NT2/D1 (cell line): ENCODE measurements at regions not wholly inside any gene's neighbourhood (a gene's known extent, or its start where the extent isn't known, plus 50 kb on each side); places are given as distances from the start of the nearest gene placed in this dataset.

Experiments used
- DNase-seq: peaks from one replicate; pipeline ENCODE4 v3.0.0-alpha.2; 2011; ENCODE audit warnings: low read depth, low spot score
- H3K27me3 ChIP-seq: 2 replicates; pipeline ENCODE4 v1.6.0; 2011; ENCODE audit warnings: mild to moderate bottlenecking; ENCODE audit not compliant: insufficient read length, insufficient read depth
- H3K36me3 ChIP-seq: 2 replicates; pipeline ENCODE4 v1.6.1; 2011; ENCODE audit warnings: mild to moderate bottlenecking, low read length, mixed read lengths; ENCODE audit not compliant: insufficient read depth, insufficient read length
- H3K4me1 ChIP-seq: 2 replicates; pipeline ENCODE4 v1.5.1; 2011; ENCODE audit not compliant: insufficient read depth, insufficient read length
- H3K4me3 ChIP-seq: 2 replicates; pipeline ENCODE4 v1.5.1; 2011; ENCODE audit warnings: low read depth; ENCODE audit not compliant: insufficient read length
- H3K9ac ChIP-seq: 2 replicates; pipeline ENCODE4 v1.6.0; 2011; ENCODE audit warnings: low read depth; ENCODE audit not compliant: insufficient read length
- H3K9me3 ChIP-seq: 2 replicates; pipeline ENCODE4 v1.5.1; 2011; ENCODE audit warnings: mild to moderate bottlenecking, low read length; ENCODE audit not compliant: insufficient read depth
- SUZ12 ChIP-seq: IDR thresholded peaks from 2 replicates; pipeline ENCODE4 v1.6.1; 2011; ENCODE audit not compliant: insufficient read length, insufficient read depth; ENCODE audit errors: extremely low read depth
- YY1 ChIP-seq: IDR thresholded peaks from 2 replicates; pipeline ENCODE4 v1.6.1; 2011; ENCODE audit not compliant: insufficient read length, insufficient read depth
- ZNF274 ChIP-seq: IDR thresholded peaks from 2 replicates; pipeline ENCODE4 v1.6.1; 2011; ENCODE audit warnings: mild to moderate bottlenecking, low read depth, low read length

DNA sequence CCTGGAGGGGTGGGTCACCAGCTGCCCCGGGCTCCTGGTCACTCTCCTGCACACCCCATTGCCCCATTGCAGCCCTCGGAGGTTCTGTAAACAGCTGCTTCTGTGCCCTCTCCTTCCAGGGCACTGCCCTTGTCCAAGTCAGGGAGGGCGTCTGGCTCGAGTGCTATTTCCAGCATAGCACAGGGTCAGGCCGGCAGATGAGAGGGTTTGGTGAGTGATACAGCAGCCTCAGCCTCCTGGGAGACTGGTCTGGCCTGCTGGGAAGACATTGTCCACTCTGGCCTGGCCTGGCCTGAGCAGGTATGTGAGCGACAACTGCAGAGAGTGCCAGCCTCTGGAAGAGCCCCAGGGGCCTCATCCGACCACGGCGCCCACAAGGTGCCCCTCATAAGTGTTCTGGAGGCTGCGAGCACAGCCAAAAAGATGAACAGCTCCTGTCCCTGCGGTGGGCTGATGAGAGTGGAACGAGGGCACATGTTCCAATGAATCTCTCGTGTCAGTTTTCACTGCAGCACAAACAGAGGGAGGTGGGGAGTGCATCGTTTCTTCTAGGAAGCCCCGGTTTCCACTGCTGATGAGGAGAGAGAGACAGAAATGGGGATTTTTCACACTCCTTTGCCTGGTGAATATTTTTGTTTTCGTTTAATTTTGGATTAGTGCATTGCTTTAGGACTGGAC, 105.8 kb upstream of the SDK2 start:
- Histone ChIP-seq H3K4me1 (peaks cover 18% of the 10 kb centered on the region), H3K9me3 (no peaks in the 10 kb centered on the region), H3K27me3 (peaks cover 21% of the 10 kb centered on the region), H3K9ac (no peak overlapping the region), H3K36me3 (no peaks in the 10 kb centered on the region), H3K4me3 (no peak overlapping the region)
- DNase-seq = no peak
- TF ChIP-seq SUZ12 (no peak), ZNF274 (no peak), YY1 (no peak)

DNA sequence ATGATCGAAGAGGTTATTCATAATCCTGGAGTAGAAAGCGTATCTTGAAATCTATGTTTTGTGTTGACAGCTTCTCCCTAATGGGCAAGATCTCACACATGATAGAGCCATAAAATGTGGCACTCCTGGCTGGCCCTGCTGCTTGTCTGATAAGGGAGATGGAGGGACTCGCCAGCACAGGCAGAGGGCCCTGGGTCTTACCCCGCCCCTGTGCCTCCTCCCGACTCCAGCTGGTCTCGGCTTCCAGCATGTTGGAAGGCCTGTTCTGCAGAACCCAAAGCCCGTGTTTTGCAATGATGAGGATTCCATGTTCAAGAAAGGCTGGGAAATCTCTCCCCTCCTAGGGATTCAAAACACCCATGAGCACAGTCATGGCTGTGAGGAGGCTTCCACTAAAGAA, 106.7 kb upstream of the SDK2 start:
- Histone ChIP-seq H3K4me3 (no peak overlapping the region), H3K9ac (no peak overlapping the region), H3K4me1 (peaks cover 18% of the 10 kb centered on the region), H3K9me3 (no peaks in the 10 kb centered on the region), H3K36me3 (no peaks in the 10 kb centered on the region), H3K27me3 (peaks cover 30% of the 10 kb centered on the region)
- TF ChIP-seq SUZ12 (no peak), YY1 (no peak), ZNF274 (no peak)
- no peak for DNase-seq

DNA sequence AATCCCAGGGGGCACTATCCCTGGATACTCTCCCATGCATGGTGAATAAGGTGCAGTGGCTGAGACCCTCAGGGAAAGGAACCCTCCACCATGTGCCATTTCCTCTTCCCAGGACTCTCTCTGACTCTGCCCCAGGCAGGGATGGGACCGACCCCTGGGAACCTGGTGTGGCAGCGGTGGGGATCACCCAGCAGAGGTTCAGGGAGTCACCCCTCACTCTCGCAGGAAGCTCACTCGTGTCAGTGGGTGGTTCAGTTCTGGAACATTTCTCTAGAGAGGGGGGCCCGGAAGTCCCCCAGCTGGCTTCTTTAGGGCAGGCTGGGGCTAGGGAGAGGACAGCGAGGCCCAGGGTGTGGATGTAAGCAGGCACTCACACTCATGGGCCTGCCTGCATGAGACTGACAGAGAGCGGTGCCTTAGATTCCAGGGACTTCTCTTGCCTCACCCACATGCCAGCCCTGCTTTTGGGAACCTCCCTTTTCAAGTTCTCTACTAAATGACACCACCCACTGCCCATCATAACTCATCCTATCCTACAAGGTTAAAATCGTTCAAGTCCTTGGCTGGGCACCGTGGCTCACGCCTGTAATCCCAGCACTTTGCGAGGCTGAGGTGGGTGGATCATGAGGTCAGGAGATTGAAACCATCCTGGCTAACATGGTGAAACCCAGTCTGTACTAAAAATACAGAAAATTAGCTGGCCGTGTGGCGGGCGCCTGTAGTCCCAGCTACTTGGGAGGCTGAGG, 109.7 kb upstream of the SDK2 start:
- no peak overlapping the region for H3K4me3 ChIP-seq
- no peak for DNase-seq
- no peak overlapping the region for H3K9ac ChIP-seq
- peaks cover 24% of the 10 kb centered on the region for H3K27me3 ChIP-seq
- H3K4me1 ChIP-seq = peaks cover 13% of the 10 kb centered on the region
- no peaks in the 10 kb centered on the region for H3K9me3 ChIP-seq
- no peaks in the 10 kb centered on the region for H3K36me3 ChIP-seq
- no peak for TF ChIP-seq ZNF274
- TF ChIP-seq SUZ12 = no peak
- no peak for TF ChIP-seq YY1

DNA sequence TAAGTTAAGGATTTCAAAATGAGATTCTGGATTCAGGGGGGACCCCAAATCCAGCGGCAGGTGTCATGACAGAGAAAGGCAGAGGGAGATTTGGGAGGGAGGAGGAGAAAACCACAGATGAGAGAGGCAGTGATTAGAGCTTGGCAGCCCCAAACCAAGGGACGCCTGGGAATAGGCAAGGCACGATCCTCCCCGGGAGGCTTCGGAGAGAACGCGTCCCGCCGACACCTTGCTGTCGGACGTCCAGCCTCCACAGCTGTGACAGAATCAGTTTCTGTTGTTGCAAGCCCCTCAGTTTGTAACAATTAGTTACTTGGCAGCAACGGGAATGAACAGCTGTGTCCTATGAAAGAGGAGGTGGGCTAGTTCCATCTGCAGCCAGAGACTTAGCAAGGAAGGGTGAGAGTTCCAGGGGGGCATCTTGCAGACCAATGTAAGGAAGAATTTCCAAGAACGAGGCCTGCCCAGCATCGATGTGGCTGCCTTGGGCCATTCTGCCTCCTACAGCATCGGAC, 110.7 kb upstream of the SDK2 start:
- Histone ChIP-seq H3K4me1 (peaks cover 13% of the 10 kb centered on the region), H3K4me3 (no peak overlapping the region), H3K9me3 (no peaks in the 10 kb centered on the region), H3K9ac (no peak overlapping the region), H3K27me3 (peaks cover 20% of the 10 kb centered on the region), H3K36me3 (no peaks in the 10 kb centered on the region)
- DNase-seq = no peak
- no peak for TF ChIP-seq YY1
- TF ChIP-seq ZNF274 = no peak
- TF ChIP-seq SUZ12 = no peak

DNA sequence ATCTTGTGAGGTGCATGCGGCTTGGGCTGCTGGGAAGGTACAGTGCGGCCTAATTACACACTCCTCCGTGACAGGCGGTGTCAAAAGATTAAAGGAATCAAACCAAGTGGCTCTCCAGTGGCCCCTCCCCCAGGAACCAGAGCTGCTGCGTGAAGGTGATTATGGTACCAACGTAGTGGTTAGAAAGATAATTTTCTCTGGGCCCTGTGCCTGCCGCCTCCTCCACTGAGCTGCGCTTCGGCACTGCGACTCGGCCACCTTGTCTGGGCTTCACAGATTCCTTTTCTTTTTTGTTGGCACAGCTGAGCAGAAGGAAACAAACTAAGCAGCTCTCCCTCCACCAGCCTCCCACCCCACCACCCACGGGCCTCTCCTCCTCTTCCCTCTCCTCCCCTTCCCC, 113.2 kb upstream of the SDK2 start:
- peaks cover 13% of the 10 kb centered on the region for H3K4me1 ChIP-seq
- no peak overlapping the region for H3K9ac ChIP-seq
- H3K36me3 ChIP-seq = no peaks in the 10 kb centered on the region
- H3K27me3 ChIP-seq = peaks cover 22% of the 10 kb centered on the region
- no peaks in the 10 kb centered on the region for H3K9me3 ChIP-seq
- no peak for DNase-seq
- no peak for TF ChIP-seq ZNF274
- no peak for TF ChIP-seq YY1
- TF ChIP-seq SUZ12 = no peak
- H3K4me3 ChIP-seq = no peak overlapping the region

DNA sequence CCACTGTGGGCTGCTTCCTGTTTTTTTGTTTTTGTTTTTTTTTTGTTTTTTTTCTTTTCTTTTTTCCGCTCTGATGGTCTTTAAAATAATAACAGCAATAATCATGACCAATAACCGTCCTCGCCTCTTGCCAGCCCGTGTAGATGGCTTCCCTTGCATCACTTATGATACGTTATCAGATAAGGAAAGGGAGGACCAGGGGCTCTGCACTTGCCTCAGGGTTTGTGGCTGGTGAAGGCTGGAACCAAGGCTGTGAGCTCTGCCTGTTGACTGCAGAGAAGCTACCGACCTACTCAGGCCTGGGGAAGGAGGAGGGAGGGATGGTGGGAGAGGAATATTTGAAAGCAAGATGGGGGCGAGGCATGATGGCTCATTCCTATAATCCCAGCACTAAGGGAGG, 114.0 kb upstream of the SDK2 start:
- DNase-seq = no peak

DNA sequence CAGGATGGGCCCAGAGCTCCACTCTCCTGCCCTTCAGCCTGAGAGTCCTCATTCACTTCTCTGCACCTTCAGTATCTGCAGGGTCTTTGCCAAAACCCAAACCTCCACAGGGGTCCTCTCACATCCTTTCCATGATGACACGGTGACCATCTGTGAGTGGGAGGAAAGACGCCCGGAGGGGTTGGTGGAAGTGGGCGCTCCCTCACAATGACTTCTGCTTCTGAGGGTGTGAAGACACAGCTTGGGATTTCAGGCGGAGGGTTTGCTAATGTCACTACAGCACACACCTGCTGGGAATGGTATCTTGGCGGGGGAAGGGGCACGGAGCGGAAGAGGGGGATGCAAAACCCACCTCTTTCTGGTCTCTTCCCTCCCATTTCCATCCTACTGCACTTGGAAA, 115.1 kb upstream of the SDK2 start:
- Histone ChIP-seq H3K4me3 (no peak overlapping the region), H3K27me3 (peaks cover 23% of the 10 kb centered on the region), H3K9me3 (no peaks in the 10 kb centered on the region), H3K4me1 (no peaks in the 10 kb centered on the region), H3K36me3 (no peaks in the 10 kb centered on the region), H3K9ac (no peak overlapping the region)
- no peak for DNase-seq
- TF ChIP-seq SUZ12 = no peak
- no peak for TF ChIP-seq ZNF274
- no peak for TF ChIP-seq YY1

More for the DNA sequence above, 114.0 kb upstream of the SDK2 start:
- Histone ChIP-seq H3K36me3 (no peaks in the 10 kb centered on the region), H3K4me3 (no peak overlapping the region), H3K9ac (no peak overlapping the region), H3K27me3 (peaks cover 19% of the 10 kb centered on the region), H3K9me3 (no peaks in the 10 kb centered on the region), H3K4me1 (peaks cover 5% of the 10 kb centered on the region)
- TF ChIP-seq YY1 (no peak), ZNF274 (no peak), SUZ12 (no peak)
